Suprapubic skin (tissue), 4 donors: ENCODE measurements at regions not wholly inside any gene's neighbourhood (a gene's known extent, or its start where the extent isn't known, plus 50 kb on each side); places are given as distances from the start of the nearest gene placed in this dataset.

Source experiments
- DNase-seq, 2 donors: peaks; one replicate each; pipeline ENCODE4 v3.0.0-alpha.2; 2019; ENCODE audit warnings: low spot score in 2 of 2
- H3K27ac ChIP-seq: fragments of 200-600 bp; sonication (generic); one replicate; pipeline ENCODE4 v1.5.1; 2019
- H3K27me3 ChIP-seq: fragments of 200-600 bp; sonication (generic); one replicate; pipeline ENCODE4 v1.5.1; 2019
- H3K36me3 ChIP-seq: fragments of 200-600 bp; sonication (generic); one replicate; pipeline ENCODE4 v1.5.1; 2019
- H3K4me1 ChIP-seq: fragments of 200-600 bp; sonication (generic); one replicate; pipeline ENCODE4 v1.5.1; 2019
- H3K4me3 ChIP-seq: fragments of 200-600 bp; sonication (generic); one replicate; pipeline ENCODE4 v1.5.1; 2019; ENCODE audit warnings: mild to moderate bottlenecking
- H3K9me3 ChIP-seq: fragments of 200-600 bp; sonication (generic); one replicate; pipeline ENCODE4 v1.5.1; 2019
- EP300 ChIP-seq: sonication (generic); formaldehyde crosslinking; IDR thresholded peaks from one replicate; pipeline ENCODE4 v1.6.1; 2017; ENCODE audit warnings: antibody characterized with exemption
- POLR2A ChIP-seq, 2 donors: fragments of 450-650 bp; IDR thresholded peaks; one replicate each; pipeline ENCODE4 v1.6.1; 2017; ENCODE audit warnings: antibody characterized with exemption in 2 of 2, mild to moderate bottlenecking in 2 of 2, moderate library complexity in 2 of 2
- POLR2AphosphoS5 ChIP-seq, 3 donors: sonication (generic); formaldehyde crosslinking; IDR thresholded peaks; one replicate each; pipeline ENCODE4 v1.6.1; 2017; ENCODE audit warnings: antibody characterized with exemption in 3 of 3
- WGBS: methylation state at CpG from one replicate; pipeline ENCODE4 v1.1.5; 2018; 5-methylcytosine and 5-hydroxymethylcytosine counted together
- TF ChIP-seq, protein P1 (sequence below), 2 donors: fragments of 200-600 bp in 1 of 2; fragments of 450-650 bp in 1 of 2; sonication (generic) in 1 of 2; IDR thresholded peaks; one replicate each; pipeline ENCODE4 v1.5.1; 2016 to 2019; ENCODE audit warnings: antibody characterized with exemption in 2 of 2, mild to moderate bottlenecking in 1 of 2, moderate library complexity in 1 of 2

DNA sequence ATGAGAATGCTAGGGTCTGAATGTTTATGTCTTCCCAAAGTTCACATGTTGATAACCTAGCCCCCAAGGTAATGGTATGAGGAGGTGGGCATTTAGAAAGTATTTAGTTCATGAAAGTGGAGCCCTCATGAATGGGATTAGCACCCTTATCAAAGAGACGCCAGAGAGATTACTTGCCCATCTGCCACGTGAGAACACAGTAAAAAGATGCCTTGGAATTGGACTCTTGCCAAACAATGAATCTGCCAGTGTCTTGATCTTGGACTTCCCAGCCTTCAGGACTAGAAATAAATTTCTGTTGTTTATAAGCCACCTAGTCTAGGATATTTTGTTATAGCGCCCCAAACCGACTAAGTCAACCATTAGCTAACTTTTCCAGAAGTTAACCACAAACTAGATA lies 92.0 kb upstream of the SLC38A4 start:
- H3K27me3 ChIP-seq: no peaks in the 10 kb centered on the region
- no peak for DNase-seq
- H3K4me3 ChIP-seq: no peak overlapping the region
- no peak overlapping the region for H3K27ac ChIP-seq
- H3K9me3 ChIP-seq: no peaks in the 10 kb centered on the region
- H3K36me3 ChIP-seq: no peaks in the 10 kb centered on the region
- H3K4me1 ChIP-seq: no peaks in the 10 kb centered on the region
- TF ChIP-seq POLR2A (IDR thresholded peaks at IDR 0.05): no peak
- no peak for TF ChIP-seq EP300
- TF ChIP-seq, protein P1, sequence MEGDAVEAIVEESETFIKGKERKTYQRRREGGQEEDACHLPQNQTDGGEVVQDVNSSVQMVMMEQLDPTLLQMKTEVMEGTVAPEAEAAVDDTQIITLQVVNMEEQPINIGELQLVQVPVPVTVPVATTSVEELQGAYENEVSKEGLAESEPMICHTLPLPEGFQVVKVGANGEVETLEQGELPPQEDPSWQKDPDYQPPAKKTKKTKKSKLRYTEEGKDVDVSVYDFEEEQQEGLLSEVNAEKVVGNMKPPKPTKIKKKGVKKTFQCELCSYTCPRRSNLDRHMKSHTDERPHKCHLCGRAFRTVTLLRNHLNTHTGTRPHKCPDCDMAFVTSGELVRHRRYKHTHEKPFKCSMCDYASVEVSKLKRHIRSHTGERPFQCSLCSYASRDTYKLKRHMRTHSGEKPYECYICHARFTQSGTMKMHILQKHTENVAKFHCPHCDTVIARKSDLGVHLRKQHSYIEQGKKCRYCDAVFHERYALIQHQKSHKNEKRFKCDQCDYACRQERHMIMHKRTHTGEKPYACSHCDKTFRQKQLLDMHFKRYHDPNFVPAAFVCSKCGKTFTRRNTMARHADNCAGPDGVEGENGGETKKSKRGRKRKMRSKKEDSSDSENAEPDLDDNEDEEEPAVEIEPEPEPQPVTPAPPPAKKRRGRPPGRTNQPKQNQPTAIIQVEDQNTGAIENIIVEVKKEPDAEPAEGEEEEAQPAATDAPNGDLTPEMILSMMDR (IDR thresholded peaks at IDR 0.05): no peak
- no peak for TF ChIP-seq POLR2AphosphoS5 (IDR thresholded peaks at IDR 0.05)
- 78% methylated on average over 4 of the region's 4 CpGs for WGBS

DNA sequence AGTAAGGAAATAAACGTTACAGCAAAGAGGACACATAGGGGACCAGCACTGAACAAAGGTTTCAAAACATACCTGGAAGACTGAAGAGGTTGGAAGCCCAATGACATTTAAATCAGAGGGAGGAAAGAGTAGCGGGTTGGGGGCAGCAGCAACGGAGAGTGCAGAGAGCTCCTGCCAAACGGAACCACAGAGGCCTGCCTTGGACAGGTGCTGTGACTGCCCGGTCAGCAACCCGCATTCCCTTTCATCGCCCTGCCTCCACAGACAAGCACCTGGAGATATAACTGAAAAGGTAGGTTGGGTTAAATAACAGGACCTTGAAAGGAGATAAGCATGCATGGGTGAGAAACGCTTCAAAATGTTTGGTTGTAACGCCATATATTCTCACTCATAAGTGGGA lies 92.8 kb upstream of the SLC38A4 start:
- 92% methylated on average over 9 of the region's 9 CpGs for WGBS
- DNase-seq: no peak

DNA sequence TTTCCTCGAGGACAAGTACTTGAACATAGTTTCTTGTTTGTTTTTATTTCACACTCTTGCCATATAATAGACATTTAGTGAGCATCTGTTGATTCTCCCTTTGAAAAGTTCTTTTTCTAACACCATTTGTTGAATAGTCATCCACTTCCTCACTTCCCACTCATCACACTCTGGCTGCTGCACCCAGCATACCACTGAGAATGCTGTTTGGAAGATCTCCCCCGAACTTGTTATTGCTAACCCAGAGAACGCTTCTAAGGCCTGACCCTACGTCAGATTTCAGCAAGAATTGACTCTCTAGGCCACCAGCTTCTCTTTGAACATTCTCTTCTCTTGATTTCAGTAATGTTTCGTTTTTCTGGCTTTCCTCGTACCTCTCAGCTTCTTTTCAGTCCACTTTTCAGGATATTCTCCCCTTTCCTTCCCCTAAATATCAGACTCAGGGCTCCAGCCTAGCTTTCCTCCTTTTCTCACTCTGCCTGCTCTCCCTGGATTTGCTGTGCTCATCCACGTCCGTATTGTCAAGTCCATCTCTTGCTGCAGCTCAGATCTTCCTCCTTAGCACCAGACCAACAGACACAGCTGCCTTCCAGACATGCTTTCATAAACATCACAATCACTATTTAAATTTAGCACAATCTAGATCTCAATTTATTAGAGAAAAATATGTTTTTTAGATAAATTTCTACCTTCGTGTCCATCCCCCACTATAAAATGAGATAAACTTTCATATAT lies 94.0 kb upstream of the SLC38A4 start:
- Histone ChIP-seq H3K9me3 (no peaks in the 10 kb centered on the region), H3K4me1 (no peaks in the 10 kb centered on the region), H3K4me3 (no peak overlapping the region), H3K27me3 (no peaks in the 10 kb centered on the region), H3K27ac (no peak overlapping the region), H3K36me3 (no peaks in the 10 kb centered on the region)
- no peak for DNase-seq
- WGBS: 71% methylated on average over 9 of the region's 9 CpGs
- TF ChIP-seq EP300 (no peak), POLR2A (IDR thresholded peaks at IDR 0.05) (no peak), POLR2AphosphoS5 (IDR thresholded peaks at IDR 0.05) (no peak)
- TF ChIP-seq, protein P1 (IDR thresholded peaks at IDR 0.05): no peak

More for the DNA sequence above, 92.8 kb upstream of the SLC38A4 start:
- no peak overlapping the region for H3K4me3 ChIP-seq
- TF ChIP-seq EP300 (no peak), POLR2A (IDR thresholded peaks at IDR 0.05) (no peak), POLR2AphosphoS5 (IDR thresholded peaks at IDR 0.05) (no peak)
- TF ChIP-seq, protein P1 (IDR thresholded peaks at IDR 0.05): no peak
- H3K9me3 ChIP-seq: no peaks in the 10 kb centered on the region
- H3K27me3 ChIP-seq: no peaks in the 10 kb centered on the region
- no peaks in the 10 kb centered on the region for H3K4me1 ChIP-seq
- no peak overlapping the region for H3K27ac ChIP-seq
- H3K36me3 ChIP-seq: no peaks in the 10 kb centered on the region

DNA sequence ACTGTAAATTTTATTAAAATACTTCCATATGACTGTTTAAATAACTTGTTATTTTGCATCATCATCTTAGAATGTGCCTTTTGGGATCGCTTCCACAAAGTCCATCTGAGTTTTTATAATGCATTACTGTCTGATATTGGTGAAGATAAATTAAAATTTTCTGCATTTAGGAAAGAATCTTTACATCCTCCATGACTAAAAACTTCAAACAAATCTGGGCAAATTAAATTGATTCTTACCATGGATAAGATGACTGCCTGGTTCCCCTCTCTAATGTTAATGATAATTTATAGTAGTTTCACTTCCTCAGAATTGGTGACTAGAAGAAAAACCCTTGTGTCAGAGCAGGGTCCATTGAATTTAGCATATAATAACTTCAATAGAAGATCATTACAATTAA lies 94.7 kb upstream of the SLC38A4 start:
- DNase-seq: no peak

DNA sequence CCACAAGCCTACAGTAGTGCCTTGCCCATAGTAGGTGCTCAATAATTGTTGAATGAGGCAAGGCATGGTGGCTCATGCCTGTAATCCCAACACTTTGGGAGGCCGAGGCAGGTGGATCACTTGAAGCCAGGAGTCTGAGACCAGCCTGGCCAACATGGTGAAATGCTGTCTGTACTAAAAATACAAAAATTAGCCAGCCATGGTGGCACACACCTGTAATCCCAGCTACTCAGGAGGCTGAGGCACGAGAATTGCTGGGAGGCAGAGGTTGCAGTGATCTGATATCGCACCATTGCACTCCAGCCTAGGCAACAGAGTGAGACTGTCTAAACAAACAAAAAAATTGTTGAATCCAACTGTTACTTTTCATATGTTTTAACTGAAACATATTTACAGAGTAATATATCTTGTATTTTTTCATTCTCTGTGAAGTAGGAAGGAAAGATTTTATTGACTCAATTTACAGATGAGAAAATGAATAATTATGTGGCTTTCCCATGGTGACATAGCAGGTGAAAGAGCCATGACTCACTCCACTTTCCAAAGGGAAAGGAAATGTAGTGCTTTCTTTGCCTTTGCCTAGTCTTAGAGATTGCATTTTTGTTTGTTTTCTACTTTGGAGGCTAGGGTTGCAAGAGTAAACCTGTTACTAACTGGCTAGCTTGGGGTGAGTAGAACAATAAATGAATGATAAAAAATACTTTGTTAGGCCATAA lies 95.4 kb upstream of the SLC38A4 start:
- TF ChIP-seq POLR2A (IDR thresholded peaks at IDR 0.05) (no peak), POLR2AphosphoS5 (IDR thresholded peaks at IDR 0.05) (no peak), EP300 (no peak)
- TF ChIP-seq, protein P1 (IDR thresholded peaks at IDR 0.05): no peak

More for the DNA sequence above, 94.7 kb upstream of the SLC38A4 start:
- no peak overlapping the region for H3K27ac ChIP-seq
- no peaks in the 10 kb centered on the region for H3K36me3 ChIP-seq
- H3K27me3 ChIP-seq: no peaks in the 10 kb centered on the region
- no peak overlapping the region for H3K4me3 ChIP-seq
- no peak for TF ChIP-seq EP300
- no peaks in the 10 kb centered on the region for H3K9me3 ChIP-seq
- no peaks in the 10 kb centered on the region for H3K4me1 ChIP-seq
- 74% methylated on average over 1 of the region's 1 CpG for WGBS

More for the DNA sequence above, 95.4 kb upstream of the SLC38A4 start:
- no peaks in the 10 kb centered on the region for H3K27me3 ChIP-seq
- no peaks in the 10 kb centered on the region for H3K9me3 ChIP-seq
- no peaks in the 10 kb centered on the region for H3K4me1 ChIP-seq
- DNase-seq: no peak
- H3K36me3 ChIP-seq: no peaks in the 10 kb centered on the region
- H3K27ac ChIP-seq: no peak overlapping the region
- WGBS: 89% methylated on average over 3 of the region's 3 CpGs
- no peak overlapping the region for H3K4me3 ChIP-seq
